ENCODE measurements at regions not wholly inside any gene's neighbourhood (a gene's known extent, or its start where the extent isn't known, plus 50 kb on each side); places are given as distances from the start of the nearest gene placed in this dataset.
"Not testable (repeated sequence)": the region's sequence is repeated elsewhere in the genome, so short reads cannot be mapped to it uniquely, and the experiment has no call there.

GRCh38 chr6:48996461-48997119 lies 466.5 kb downstream of the MMUT start:
- no peak overlapping the region for H3K4me3 ChIP-seq (ENCODE audit: low read depth, low read length)
- in situ Hi-C loops (cut with HindIII; ENCODE audit: low sequenced_read_pairs) = no loop called here
- DNase-seq (ENCODE audit: low read depth, low spot score) = no peak
- no peak for TF ChIP-seq CTCF (IDR thresholded peaks at IDR 0.05; ENCODE audit: low read depth, low read length)

- no peak for TF ChIP-seq CTCF (IDR thresholded peaks at IDR 0.05; ENCODE audit: low read depth, low read length)
- in situ Hi-C loops (cut with HindIII; ENCODE audit: low sequenced_read_pairs) = no loop called here
- DNase-seq (ENCODE audit: low read depth, low spot score) = no peak
These were observed 468.2 kb downstream of the MMUT start for GRCh38 chr6:48994811-48995210.

GRCh38 chr6:48990739-48991138 lies 472.3 kb downstream of the MMUT start:
- no peak overlapping the region for H3K4me3 ChIP-seq (ENCODE audit: low read depth, low read length)
- DNase-seq (ENCODE audit: low read depth, low spot score) = no peak
- in situ Hi-C loops (cut with HindIII; ENCODE audit: low sequenced_read_pairs) = no loop called here
- no peak for TF ChIP-seq CTCF (IDR thresholded peaks at IDR 0.05; ENCODE audit: low read depth, low read length)

More at GRCh38 chr6:48994811-48995210, 468.2 kb downstream of the MMUT start:
- H3K4me3 ChIP-seq (ENCODE audit: low read depth, low read length) = no peak overlapping the region

- in situ Hi-C loops (cut with HindIII; ENCODE audit: low sequenced_read_pairs) = no loop called here
- no peak for DNase-seq (ENCODE audit: low read depth, low spot score)
- no peak for TF ChIP-seq CTCF (IDR thresholded peaks at IDR 0.05; ENCODE audit: low read depth, low read length)
- no peak overlapping the region for H3K4me3 ChIP-seq (ENCODE audit: low read depth, low read length)
These were observed 476.2 kb downstream of the MMUT start for GRCh38 chr6:48986845-48987244.

GRCh38 chr6:48986105-48986504 lies 476.9 kb downstream of the MMUT start:
- in situ Hi-C loops (cut with HindIII; ENCODE audit: low sequenced_read_pairs) = no loop called here
- DNase-seq (ENCODE audit: low read depth, low spot score) = peak; percentile 16

GRCh38 chr6:48985025-48985424 lies 478.0 kb downstream of the MMUT start:
- peak; percentile 56 for DNase-seq (ENCODE audit: low read depth, low spot score)
- in situ Hi-C loops (cut with HindIII; ENCODE audit: low sequenced_read_pairs) = no loop called here
- no peak overlapping the region for H3K4me3 ChIP-seq (ENCODE audit: low read depth, low read length)
- no peak for TF ChIP-seq CTCF (IDR thresholded peaks at IDR 0.05; ENCODE audit: low read depth, low read length)

More at GRCh38 chr6:48986105-48986504, 476.9 kb downstream of the MMUT start:
- TF ChIP-seq CTCF (IDR thresholded peaks at IDR 0.05; ENCODE audit: low read depth, low read length) = no peak
- H3K4me3 ChIP-seq (ENCODE audit: low read depth, low read length) = no peak overlapping the region

GRCh38 chr6:48983968-48984367 lies 479.1 kb downstream of the MMUT start:
- DNase-seq (ENCODE audit: low read depth, low spot score); H3K4me3 ChIP-seq (ENCODE audit: low read depth, low read length); in situ Hi-C loops (cut with HindIII; ENCODE audit: low sequenced_read_pairs): not testable (repeated sequence)

Measured in astrocyte of the spinal cord (primary cell).